CD4-positive, alpha-beta T cell treated with Interleukin-1 beta for 1 hour (primary cell): ENCODE measurements at regions not wholly inside any gene's neighbourhood (a gene's known extent, or its start where the extent isn't known, plus 50 kb on each side); places are given as distances from the start of the nearest gene placed in this dataset.
"Not testable (repeated sequence)": the region's sequence is repeated elsewhere in the genome, so short reads cannot be mapped to it uniquely, and the experiment has no call there.

ENCODE experiments used
- DNase-seq, 2 donors: peaks; one replicate each; pipeline ENCODE4 v3.0.0-alpha.2; 2020 to 2022

- no peak for DNase-seq
These were observed 237.2 kb downstream of the TOX3 start for GRCh38 chr16:52309446-52310416.

GRCh38 chr16:52308051-52308450 lies 238.9 kb downstream of the TOX3 start:
- DNase-seq: no peak

- DNase-seq: no peak
These were observed 245.9 kb downstream of the TOX3 start for GRCh38 chr16:52301026-52301425.

GRCh38 chr16:52298769-52299168 lies 248.2 kb downstream of the TOX3 start:
- no peak for DNase-seq

GRCh38 chr16:52296706-52297315 lies 250.1 kb downstream of the TOX3 start:
- not testable (repeated sequence) for DNase-seq

- no peak for DNase-seq
These were observed 250.9 kb downstream of the TOX3 start for GRCh38 chr16:52296076-52296475.

- no peak for DNase-seq
These were observed 252.3 kb downstream of the TOX3 start for GRCh38 chr16:52294660-52295059.

GRCh38 chr16:52293204-52293603 lies 253.7 kb downstream of the TOX3 start:
- DNase-seq: no peak

- DNase-seq: no peak
These were observed 263.2 kb downstream of the TOX3 start for GRCh38 chr16:52283584-52284375.

GRCh38 chr16:52283018-52283417 lies 263.9 kb downstream of the TOX3 start:
- no peak for DNase-seq

- no peak for DNase-seq
These were observed 266.9 kb downstream of the TOX3 start for GRCh38 chr16:52280086-52280485.

GRCh38 chr16:52271088-52271750 lies 275.7 kb downstream of the TOX3 start:
- no peak for DNase-seq

- DNase-seq: no peak
These were observed 281.5 kb downstream of the TOX3 start for GRCh38 chr16:52265446-52265861.

- DNase-seq: no peak
These were observed 289.4 kb downstream of the TOX3 start for GRCh38 chr16:52257534-52257933.

GRCh38 chr16:52256310-52257078 lies 290.4 kb downstream of the TOX3 start:
- no peak for DNase-seq

GRCh38 chr16:52254746-52255145 lies 292.2 kb downstream of the TOX3 start:
- no peak for DNase-seq

- no peak for DNase-seq
These were observed 294.3 kb downstream of the TOX3 start for GRCh38 chr16:52252680-52253079.

- no peak for DNase-seq
These were observed 295.4 kb downstream of the TOX3 start for GRCh38 chr16:52251495-52251894.

- DNase-seq: no peak
These were observed 299.2 kb downstream of the TOX3 start for GRCh38 chr16:52247737-52248136.

GRCh38 chr16:52238710-52239109 lies 308.2 kb downstream of the TOX3 start:
- DNase-seq: no peak

- no peak for DNase-seq
These were observed 309.1 kb downstream of the TOX3 start for GRCh38 chr16:52237823-52238222.

- DNase-seq: no peak
These were observed 311.8 kb downstream of the TOX3 start for GRCh38 chr16:52235186-52235585.
